ENCODE measurements at regions not wholly inside any gene's neighbourhood (a gene's known extent, or its start where the extent isn't known, plus 50 kb on each side); places are given as distances from the start of the nearest gene placed in this dataset.

DNA sequence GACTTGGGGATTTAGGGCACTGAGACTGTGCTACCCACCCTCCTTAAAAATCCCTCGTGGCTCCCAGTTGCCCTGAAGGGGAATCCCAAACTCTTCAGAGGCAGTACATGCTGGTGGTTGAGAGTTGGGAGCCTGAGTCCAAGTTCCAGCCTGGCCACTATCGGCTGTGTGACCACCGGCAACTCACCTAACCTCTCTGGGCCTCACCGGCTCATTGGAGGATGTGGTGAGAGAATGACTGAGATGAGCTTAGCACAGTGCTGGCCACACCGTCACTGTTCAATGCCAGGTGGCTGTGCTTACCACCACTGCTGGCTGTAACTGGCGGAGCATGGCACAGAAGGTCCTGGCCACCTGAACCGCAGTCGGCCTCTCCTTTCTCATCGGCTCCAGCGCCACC, 200.2 kb downstream of the C9orf50 start:
- H3K4me3 ChIP-seq (ENCODE audit: low read length), result no peak overlapping the region
- no peaks in the 10 kb centered on the region for H3K79me2 ChIP-seq (ENCODE audit: low read length)
- H3K36me3 ChIP-seq (replicated peaks; ENCODE audit: low read depth, low read length), result no peaks in the 10 kb centered on the region
- H3K4me2 ChIP-seq (ENCODE audit: low read length), result no peak overlapping the region
- no peak overlapping the region for H2AFZ ChIP-seq (ENCODE audit: low read depth, low read length)
- TF ChIP-seq, protein P1, sequence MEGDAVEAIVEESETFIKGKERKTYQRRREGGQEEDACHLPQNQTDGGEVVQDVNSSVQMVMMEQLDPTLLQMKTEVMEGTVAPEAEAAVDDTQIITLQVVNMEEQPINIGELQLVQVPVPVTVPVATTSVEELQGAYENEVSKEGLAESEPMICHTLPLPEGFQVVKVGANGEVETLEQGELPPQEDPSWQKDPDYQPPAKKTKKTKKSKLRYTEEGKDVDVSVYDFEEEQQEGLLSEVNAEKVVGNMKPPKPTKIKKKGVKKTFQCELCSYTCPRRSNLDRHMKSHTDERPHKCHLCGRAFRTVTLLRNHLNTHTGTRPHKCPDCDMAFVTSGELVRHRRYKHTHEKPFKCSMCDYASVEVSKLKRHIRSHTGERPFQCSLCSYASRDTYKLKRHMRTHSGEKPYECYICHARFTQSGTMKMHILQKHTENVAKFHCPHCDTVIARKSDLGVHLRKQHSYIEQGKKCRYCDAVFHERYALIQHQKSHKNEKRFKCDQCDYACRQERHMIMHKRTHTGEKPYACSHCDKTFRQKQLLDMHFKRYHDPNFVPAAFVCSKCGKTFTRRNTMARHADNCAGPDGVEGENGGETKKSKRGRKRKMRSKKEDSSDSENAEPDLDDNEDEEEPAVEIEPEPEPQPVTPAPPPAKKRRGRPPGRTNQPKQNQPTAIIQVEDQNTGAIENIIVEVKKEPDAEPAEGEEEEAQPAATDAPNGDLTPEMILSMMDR (IDR thresholded peaks at IDR 0.05; ENCODE audit: low read depth, low read length), result no peak
- TF ChIP-seq EZH2phosphoT487 (IDR thresholded peaks at IDR 0.05; ENCODE audit: low read depth), result no peak
- no peaks in the 10 kb centered on the region for H3K9me3 ChIP-seq (ENCODE audit: insufficient read depth, low read length)
- H3K27me3 ChIP-seq (ENCODE audit: low read depth, low read length), result no peaks in the 10 kb centered on the region
- H3K9ac ChIP-seq (ENCODE audit: low read length), result no peak overlapping the region
- no peaks in the 10 kb centered on the region for H4K20me1 ChIP-seq (ENCODE audit: insufficient read depth, low read length)
- no peak overlapping the region for H3K27ac ChIP-seq (ENCODE audit: low read length)
- H3K4me1 ChIP-seq (ENCODE audit: low read length), result no peaks in the 10 kb centered on the region

DNA sequence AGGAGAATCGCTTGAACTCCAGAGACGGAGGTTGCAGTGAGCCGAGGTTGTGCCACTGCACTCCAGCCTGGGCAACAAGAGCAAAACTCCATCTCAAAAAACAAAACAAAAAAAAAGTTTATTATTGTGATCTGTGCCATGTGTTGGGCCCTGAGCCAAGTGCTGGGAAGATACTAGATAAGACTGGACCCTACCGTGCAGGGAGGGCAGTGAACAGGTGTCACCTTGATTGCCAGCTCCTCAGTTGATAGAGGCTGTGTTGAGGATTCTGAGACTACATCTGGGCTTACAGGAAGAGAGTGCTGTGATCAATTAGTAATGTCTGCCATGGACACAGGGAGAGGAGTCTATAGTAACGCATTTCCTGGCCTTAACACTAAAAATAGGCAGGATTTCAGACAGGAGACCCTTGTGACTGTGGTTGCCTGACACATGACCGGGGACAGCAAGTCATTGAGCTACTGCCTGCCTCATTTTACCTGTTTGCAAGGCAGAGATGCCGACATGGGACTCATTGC, 201.5 kb downstream of the C9orf50 start:
- Histone ChIP-seq H3K79me2 (ENCODE audit: low read length) (no peaks in the 10 kb centered on the region), H3K27ac (ENCODE audit: low read length) (no peak overlapping the region), H2AFZ (ENCODE audit: low read depth, low read length) (no peak overlapping the region), H3K9ac (ENCODE audit: low read length) (no peak overlapping the region), H3K9me3 (ENCODE audit: insufficient read depth, low read length) (no peaks in the 10 kb centered on the region), H4K20me1 (ENCODE audit: insufficient read depth, low read length) (no peaks in the 10 kb centered on the region), H3K36me3 (replicated peaks; ENCODE audit: low read depth, low read length) (no peaks in the 10 kb centered on the region), H3K4me2 (ENCODE audit: low read length) (no peak overlapping the region), H3K4me1 (ENCODE audit: low read length) (peaks cover under 1% of the 10 kb centered on the region), H3K4me3 (ENCODE audit: low read length) (no peak overlapping the region), H3K27me3 (ENCODE audit: low read depth, low read length) (no peaks in the 10 kb centered on the region)
- TF ChIP-seq, protein P1 (IDR thresholded peaks at IDR 0.05; ENCODE audit: low read depth, low read length), result no peak
- TF ChIP-seq EZH2phosphoT487 (IDR thresholded peaks at IDR 0.05; ENCODE audit: low read depth), result no peak

DNA sequence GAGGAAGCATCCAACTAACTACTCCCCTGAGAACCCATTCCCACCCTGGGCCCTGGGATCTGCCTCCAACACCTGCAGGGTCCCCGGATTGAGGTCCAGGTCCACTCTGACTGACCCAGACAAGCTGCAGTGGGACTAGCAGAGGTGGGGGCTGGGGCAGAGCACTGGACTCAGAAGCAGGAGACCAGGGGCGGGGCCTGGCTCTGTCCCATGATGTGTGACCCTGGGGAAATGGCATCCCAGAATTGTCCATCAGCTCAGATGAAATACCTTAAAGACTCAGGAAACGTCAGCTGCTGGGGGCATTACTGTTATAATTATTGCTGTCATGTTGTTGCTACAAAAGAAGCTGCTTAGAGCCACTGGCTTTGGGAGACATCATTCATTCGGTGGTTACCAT, 202.4 kb downstream of the C9orf50 start:
- H3K9ac ChIP-seq (ENCODE audit: low read length), result no peak overlapping the region
- no peak overlapping the region for H3K4me2 ChIP-seq (ENCODE audit: low read length)
- no peak overlapping the region for H3K4me3 ChIP-seq (ENCODE audit: low read length)
- H4K20me1 ChIP-seq (ENCODE audit: insufficient read depth, low read length), result no peaks in the 10 kb centered on the region
- no peaks in the 10 kb centered on the region for H3K9me3 ChIP-seq (ENCODE audit: insufficient read depth, low read length)
- no peak overlapping the region for H3K27ac ChIP-seq (ENCODE audit: low read length)
- H3K79me2 ChIP-seq (ENCODE audit: low read length), result no peaks in the 10 kb centered on the region
- H3K4me1 ChIP-seq (ENCODE audit: low read length), result peaks cover 7% of the 10 kb centered on the region
- no peaks in the 10 kb centered on the region for H3K27me3 ChIP-seq (ENCODE audit: low read depth, low read length)
- no peak for TF ChIP-seq EZH2phosphoT487 (IDR thresholded peaks at IDR 0.05; ENCODE audit: low read depth)
- TF ChIP-seq, protein P1 (IDR thresholded peaks at IDR 0.05; ENCODE audit: low read depth, low read length), result no peak
- no peak overlapping the region for H2AFZ ChIP-seq (ENCODE audit: low read depth, low read length)
- H3K36me3 ChIP-seq (replicated peaks; ENCODE audit: low read depth, low read length), result no peaks in the 10 kb centered on the region

DNA sequence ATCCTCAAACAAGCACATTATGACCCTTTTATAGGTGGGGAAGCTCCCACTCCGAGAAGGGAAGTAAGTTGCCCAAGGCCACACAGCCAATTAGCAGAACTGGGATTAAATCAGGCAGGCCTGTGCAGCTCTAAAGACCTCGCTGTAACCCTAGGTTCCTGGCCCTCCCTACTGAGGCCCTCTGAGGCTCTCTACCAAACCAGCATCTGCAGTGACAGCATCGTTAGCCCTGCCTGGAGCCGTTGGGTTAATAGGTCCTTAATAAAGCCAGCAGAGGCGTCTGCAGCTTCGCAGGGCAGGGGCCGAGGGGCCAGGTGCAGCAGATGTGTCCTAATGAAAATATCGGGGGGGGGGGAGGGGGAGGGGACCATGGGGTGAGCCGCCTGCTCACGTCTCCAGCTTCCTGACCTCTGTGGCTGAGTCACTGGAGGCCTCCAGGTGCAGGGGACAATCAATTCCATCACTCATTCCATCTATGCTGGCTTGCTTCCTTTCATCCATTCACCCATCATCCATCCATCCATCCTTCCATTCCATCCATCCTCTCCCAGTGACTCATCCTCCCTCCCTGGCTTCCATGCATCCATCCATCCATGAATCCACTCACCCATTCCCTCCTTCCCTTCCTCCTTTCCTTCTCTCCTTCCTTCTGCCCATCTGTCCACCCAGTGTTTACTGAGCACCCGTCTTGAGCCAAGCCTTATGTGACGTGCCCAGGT, 203.9 kb downstream of the C9orf50 start:
- Histone ChIP-seq H3K4me1 (ENCODE audit: low read length) (peaks cover 13% of the 10 kb centered on the region), H3K27ac (ENCODE audit: low read length) (no peak overlapping the region)

More for the DNA sequence above, 203.9 kb downstream of the C9orf50 start:
- Histone ChIP-seq H3K9ac (ENCODE audit: low read length) (no peak overlapping the region), H3K4me3 (ENCODE audit: low read length) (no peak overlapping the region), H3K79me2 (ENCODE audit: low read length) (no peaks in the 10 kb centered on the region), H3K36me3 (replicated peaks; ENCODE audit: low read depth, low read length) (no peaks in the 10 kb centered on the region), H3K4me2 (ENCODE audit: low read length) (no peak overlapping the region), H3K9me3 (ENCODE audit: insufficient read depth, low read length) (no peaks in the 10 kb centered on the region), H4K20me1 (ENCODE audit: insufficient read depth, low read length) (no peaks in the 10 kb centered on the region), H3K27me3 (ENCODE audit: low read depth, low read length) (no peaks in the 10 kb centered on the region), H2AFZ (ENCODE audit: low read depth, low read length) (no peak overlapping the region)
- TF ChIP-seq, protein P1 (IDR thresholded peaks at IDR 0.05; ENCODE audit: low read depth, low read length), result no peak
- TF ChIP-seq EZH2phosphoT487 (IDR thresholded peaks at IDR 0.05; ENCODE audit: low read depth), result no peak
